MM.1S (cell line): ENCODE measurements at regions not wholly inside any gene's neighbourhood (a gene's known extent, or its start where the extent isn't known, plus 50 kb on each side); places are given as distances from the start of the nearest gene placed in this dataset.

Source experiments
- EZH2 ChIP-seq: fragments of 300-600 bp; sonication (generic); optimal IDR thresholded peaks from 2 replicates; pipeline ENCODE3; 2017; ENCODE audit warnings: low read depth, mild to moderate bottlenecking, antibody characterized with exemption, low read length, mixed read lengths
- TF ChIP-seq, protein P1 (sequence below): fragments of 300-600 bp; sonication (generic); IDR thresholded peaks from 2 replicates; pipeline ENCODE4 v1.5.1; 2016; ENCODE audit warnings: antibody characterized with exemption, low read length, mixed read lengths

DNA sequence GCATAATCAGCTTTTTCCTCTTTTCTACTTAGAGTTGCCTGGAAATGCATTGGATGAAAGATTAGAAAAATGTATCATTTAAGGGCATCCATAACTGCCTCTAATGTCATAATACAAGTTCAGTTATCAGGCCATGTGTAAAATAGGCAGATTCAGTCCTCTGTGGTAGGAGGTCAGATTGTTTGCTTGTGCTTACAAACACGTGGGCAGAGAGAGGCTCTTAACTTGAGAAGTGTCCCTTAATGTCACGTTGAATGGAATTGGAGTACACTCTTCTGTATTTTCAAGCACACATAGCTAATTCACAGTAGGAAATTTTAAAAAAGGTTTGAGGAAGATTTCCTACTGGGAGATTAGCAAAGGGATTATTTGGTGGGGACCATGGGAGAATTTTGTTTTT lies 359.8 kb upstream of the MTPN start:
- TF ChIP-seq, protein P1, sequence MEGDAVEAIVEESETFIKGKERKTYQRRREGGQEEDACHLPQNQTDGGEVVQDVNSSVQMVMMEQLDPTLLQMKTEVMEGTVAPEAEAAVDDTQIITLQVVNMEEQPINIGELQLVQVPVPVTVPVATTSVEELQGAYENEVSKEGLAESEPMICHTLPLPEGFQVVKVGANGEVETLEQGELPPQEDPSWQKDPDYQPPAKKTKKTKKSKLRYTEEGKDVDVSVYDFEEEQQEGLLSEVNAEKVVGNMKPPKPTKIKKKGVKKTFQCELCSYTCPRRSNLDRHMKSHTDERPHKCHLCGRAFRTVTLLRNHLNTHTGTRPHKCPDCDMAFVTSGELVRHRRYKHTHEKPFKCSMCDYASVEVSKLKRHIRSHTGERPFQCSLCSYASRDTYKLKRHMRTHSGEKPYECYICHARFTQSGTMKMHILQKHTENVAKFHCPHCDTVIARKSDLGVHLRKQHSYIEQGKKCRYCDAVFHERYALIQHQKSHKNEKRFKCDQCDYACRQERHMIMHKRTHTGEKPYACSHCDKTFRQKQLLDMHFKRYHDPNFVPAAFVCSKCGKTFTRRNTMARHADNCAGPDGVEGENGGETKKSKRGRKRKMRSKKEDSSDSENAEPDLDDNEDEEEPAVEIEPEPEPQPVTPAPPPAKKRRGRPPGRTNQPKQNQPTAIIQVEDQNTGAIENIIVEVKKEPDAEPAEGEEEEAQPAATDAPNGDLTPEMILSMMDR = no peak
- no peak for TF ChIP-seq EZH2
